ENCODE measurements at regions not wholly inside any gene's neighbourhood (a gene's known extent, or its start where the extent isn't known, plus 50 kb on each side); places are given as distances from the start of the nearest gene placed in this dataset.

DNA sequence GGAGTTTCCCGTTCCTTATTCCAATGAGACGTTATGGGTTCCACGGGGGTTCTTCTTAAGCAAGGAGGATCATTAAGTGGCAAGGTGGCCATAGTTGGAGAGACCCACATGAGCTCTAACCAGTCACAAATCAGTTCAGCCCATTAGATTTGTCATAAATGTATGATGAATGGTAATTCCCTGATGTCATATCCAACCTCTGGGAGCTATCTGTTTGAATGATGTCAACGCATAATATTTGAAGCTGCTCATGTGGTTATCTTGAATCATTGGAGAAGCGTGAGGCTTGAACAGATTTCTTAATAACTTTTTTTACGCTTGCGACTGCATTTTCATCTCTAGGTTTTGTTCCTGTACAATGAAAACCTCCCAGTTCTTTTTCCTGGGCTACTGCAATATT, 270.4 kb upstream of the EEF2KMT start:
- no peak for TF ChIP-seq ARNT (IDR thresholded peaks at IDR 0.05)
- no peak for TF ChIP-seq ZNF384 (IDR thresholded peaks at IDR 0.05)
- no peak for TF ChIP-seq BHLHE40 (IDR thresholded peaks at IDR 0.05; ENCODE audit: borderline replicate concordance)
- TF ChIP-seq FOXA1 (IDR thresholded peaks at IDR 0.05): no peak
- TF ChIP-seq SP1 (IDR thresholded peaks at IDR 0.05): no peak
- no peak for TF ChIP-seq L3MBTL2 (conservative IDR thresholded peaks at IDR 0.05)
- TF ChIP-seq SUZ12 (IDR thresholded peaks at IDR 0.05): no peak
